WTC11 (cell line): ENCODE measurements at regions not wholly inside any gene's neighbourhood (a gene's known extent, or its start where the extent isn't known, plus 50 kb on each side); places are given as distances from the start of the nearest gene placed in this dataset.

Experiments used
- ATF3 ChIP-seq: sonication (generic); formaldehyde crosslinking; conservative IDR thresholded peaks from 2 replicates; pipeline ENCODE4 v1.8.1; 2022; ENCODE audit warnings: mild to moderate bottlenecking, missing genetic modification reagents
- CREB1 ChIP-seq: sonication (generic); formaldehyde crosslinking; IDR thresholded peaks from 2 replicates; pipeline ENCODE4 v1.8.0; 2023; ENCODE audit warnings: mild to moderate bottlenecking, missing genetic modification reagents
- CTCF ChIP-seq: fragments of 200-600 bp; IDR thresholded peaks from 2 replicates; pipeline ENCODE4 v1.8.0; 2022; ENCODE audit warnings: antibody characterized with exemption
- JAZF1 ChIP-seq: fragments of 250-450 bp; sonication (Bioruptor Pico); IDR thresholded peaks from 2 replicates; pipeline ENCODE4 v1.9.0; 2021; ENCODE audit warnings: moderate library complexity, mild to moderate bottlenecking, inconsistent platforms
- MAX ChIP-seq: sonication (generic); formaldehyde crosslinking; IDR thresholded peaks from 2 replicates; pipeline ENCODE4 v1.8.0; 2022; ENCODE audit warnings: mild to moderate bottlenecking, missing genetic modification reagents
- TEAD1 ChIP-seq: sonication (generic); formaldehyde crosslinking; IDR thresholded peaks from 2 replicates; pipeline ENCODE4 v1.8.0; 2022; ENCODE audit warnings: mild to moderate bottlenecking, missing genetic modification reagents
- TEAD4 ChIP-seq: sonication (generic); formaldehyde crosslinking; IDR thresholded peaks from 2 replicates; pipeline ENCODE4 v1.8.0; 2022; ENCODE audit warnings: mild to moderate bottlenecking, missing genetic modification reagents
- ZNF416 ChIP-seq: fragments of 250-450 bp; sonication (Bioruptor Pico); IDR thresholded peaks from 2 replicates; pipeline ENCODE4 v1.9.0; 2021; ENCODE audit warnings: mild to moderate bottlenecking, inconsistent platforms

GRCh38 chr1:34419663-34420136 lies 243.0 kb downstream of the C1orf94 start:
- TF ChIP-seq ATF3 (CRISPR knock-in tag) (no peak), CREB1 (no peak), MAX (CRISPR knock-in tag) (no peak), TEAD4 (CRISPR knock-in tag) (no peak), JAZF1 (CRISPR knock-in tag) (no peak), CTCF (no peak), TEAD1 (CRISPR knock-in tag) (no peak), ZNF416 (no peak)
